IMR-90 (cell line): ENCODE measurements at regions not wholly inside any gene's neighbourhood (a gene's known extent, or its start where the extent isn't known, plus 50 kb on each side); places are given as distances from the start of the nearest gene placed in this dataset.

ENCODE experiments used
- BHLHE40 ChIP-seq: fragments of 150-350 bp; IDR thresholded peaks from 2 replicates; pipeline ENCODE4 v1.6.1; 2016; ENCODE audit warnings: mild to moderate bottlenecking, low read depth, low read length
- CEBPB ChIP-seq: IDR thresholded peaks from 2 replicates; pipeline ENCODE4 v1.6.1; 2012; ENCODE audit warnings: low read depth, low read length, improper control_type of control experiment
- MAFK ChIP-seq: IDR thresholded peaks from 2 replicates; pipeline ENCODE4 v1.6.1; 2012; ENCODE audit warnings: low read depth, low read length, improper control_type of control experiment
- MXI1 ChIP-seq: IDR thresholded peaks from 2 replicates; pipeline ENCODE4 v1.6.1; 2012; ENCODE audit warnings: low read depth, mild to moderate bottlenecking, low read length, moderate library complexity, borderline replicate concordance
- POLR2A ChIP-seq: IDR thresholded peaks from 2 replicates; pipeline ENCODE4 v1.6.1; 2012; ENCODE audit warnings: mild to moderate bottlenecking, low read depth, low read length
- RAD21 ChIP-seq: IDR thresholded peaks from 2 replicates; pipeline ENCODE4 v1.6.1; 2012; ENCODE audit warnings: low read length, improper control_type of control experiment
- RCOR1 ChIP-seq: IDR thresholded peaks from 2 replicates; pipeline ENCODE4 v1.6.1; 2012; ENCODE audit warnings: mild to moderate bottlenecking, low read length, improper control_type of control experiment; ENCODE audit not compliant: insufficient replicate concordance
- RFX5 ChIP-seq: IDR thresholded peaks from 2 replicates; pipeline ENCODE4 v1.8.0; 2012; ENCODE audit warnings: low read depth, mild to moderate bottlenecking, low read length, moderate library complexity
- TF ChIP-seq, protein P1 (sequence below): conservative IDR thresholded peaks from 2 replicates; pipeline ENCODE4 v1.5.1; 2012; ENCODE audit warnings: mild to moderate bottlenecking, low read depth, low read length, improper control_type of control experiment
- TF ChIP-seq, protein P2 (sequence below): fragments of 150-350 bp; IDR thresholded peaks from 2 replicates; pipeline ENCODE4 v1.6.1; 2016; ENCODE audit warnings: low read depth, mild to moderate bottlenecking, low read length, moderate library complexity, borderline replicate concordance

DNA sequence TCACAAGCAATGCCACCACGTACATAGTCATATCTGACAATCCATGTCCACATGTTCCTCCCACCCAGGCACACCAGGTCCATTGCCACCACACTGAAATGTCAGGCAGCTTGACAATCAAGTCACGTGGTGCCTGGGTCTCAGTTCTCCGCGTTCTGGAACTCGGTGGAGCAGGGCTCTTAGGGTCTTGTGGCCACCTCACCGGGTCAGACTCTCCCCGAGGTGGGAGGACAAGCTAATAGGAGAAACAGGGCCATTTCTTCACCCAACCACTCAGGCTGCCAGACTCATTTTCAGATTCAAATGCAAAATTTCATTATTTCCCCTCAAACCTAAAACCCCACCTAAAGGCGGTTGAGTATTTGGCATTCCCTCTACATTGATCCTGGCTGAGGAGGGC is 200.5 kb upstream of the GAS1 start:
- TF ChIP-seq POLR2A (no peak), MAFK (no peak), CEBPB (no peak), MXI1 (no peak), RCOR1 (no peak), RFX5 (no peak), RAD21 (no peak), BHLHE40 (no peak)
- TF ChIP-seq, protein P1, sequence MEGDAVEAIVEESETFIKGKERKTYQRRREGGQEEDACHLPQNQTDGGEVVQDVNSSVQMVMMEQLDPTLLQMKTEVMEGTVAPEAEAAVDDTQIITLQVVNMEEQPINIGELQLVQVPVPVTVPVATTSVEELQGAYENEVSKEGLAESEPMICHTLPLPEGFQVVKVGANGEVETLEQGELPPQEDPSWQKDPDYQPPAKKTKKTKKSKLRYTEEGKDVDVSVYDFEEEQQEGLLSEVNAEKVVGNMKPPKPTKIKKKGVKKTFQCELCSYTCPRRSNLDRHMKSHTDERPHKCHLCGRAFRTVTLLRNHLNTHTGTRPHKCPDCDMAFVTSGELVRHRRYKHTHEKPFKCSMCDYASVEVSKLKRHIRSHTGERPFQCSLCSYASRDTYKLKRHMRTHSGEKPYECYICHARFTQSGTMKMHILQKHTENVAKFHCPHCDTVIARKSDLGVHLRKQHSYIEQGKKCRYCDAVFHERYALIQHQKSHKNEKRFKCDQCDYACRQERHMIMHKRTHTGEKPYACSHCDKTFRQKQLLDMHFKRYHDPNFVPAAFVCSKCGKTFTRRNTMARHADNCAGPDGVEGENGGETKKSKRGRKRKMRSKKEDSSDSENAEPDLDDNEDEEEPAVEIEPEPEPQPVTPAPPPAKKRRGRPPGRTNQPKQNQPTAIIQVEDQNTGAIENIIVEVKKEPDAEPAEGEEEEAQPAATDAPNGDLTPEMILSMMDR = no peak
- TF ChIP-seq, protein P2, sequence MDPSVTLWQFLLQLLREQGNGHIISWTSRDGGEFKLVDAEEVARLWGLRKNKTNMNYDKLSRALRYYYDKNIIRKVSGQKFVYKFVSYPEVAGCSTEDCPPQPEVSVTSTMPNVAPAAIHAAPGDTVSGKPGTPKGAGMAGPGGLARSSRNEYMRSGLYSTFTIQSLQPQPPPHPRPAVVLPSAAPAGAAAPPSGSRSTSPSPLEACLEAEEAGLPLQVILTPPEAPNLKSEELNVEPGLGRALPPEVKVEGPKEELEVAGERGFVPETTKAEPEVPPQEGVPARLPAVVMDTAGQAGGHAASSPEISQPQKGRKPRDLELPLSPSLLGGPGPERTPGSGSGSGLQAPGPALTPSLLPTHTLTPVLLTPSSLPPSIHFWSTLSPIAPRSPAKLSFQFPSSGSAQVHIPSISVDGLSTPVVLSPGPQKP = no peak
